LHCN-M2 (cell line): ENCODE measurements at regions not wholly inside any gene's neighbourhood (a gene's known extent, or its start where the extent isn't known, plus 50 kb on each side); places are given as distances from the start of the nearest gene placed in this dataset.
A peak's percentile ranks its signal among the peaks of the same experiment; 100 is the strongest.
"Not testable (repeated sequence)": the region's sequence is repeated elsewhere in the genome, so short reads cannot be mapped to it uniquely, and the experiment has no call there.

Experiments
- DNase-seq: peaks from one replicate; pipeline ENCODE4 v3.0.0-alpha.2; 2012; ENCODE audit warnings: low read depth

GRCh38 chr20:54324041-54324440, 116.2 kb downstream of the PFDN4 start:
- no peak for DNase-seq

- DNase-seq: no peak
Observed at GRCh38 chr20:54324652-54325285, 116.9 kb downstream of the PFDN4 start.

- DNase-seq: no peak
Observed at GRCh38 chr20:54335299-54335698, 127.4 kb downstream of the PFDN4 start.

- no peak for DNase-seq
Observed at GRCh38 chr20:54337144-54337543, 129.3 kb downstream of the PFDN4 start.

- DNase-seq: no peak
Observed at GRCh38 chr20:54339093-54339492, 131.2 kb downstream of the PFDN4 start.

- no peak for DNase-seq
Observed at GRCh38 chr20:54340206-54340605, 132.3 kb downstream of the PFDN4 start.

GRCh38 chr20:54340667-54341081, 132.8 kb downstream of the PFDN4 start:
- DNase-seq: peak; percentile 59

GRCh38 chr20:54342258-54342920, 133.0 kb upstream of the DOK5 start:
- DNase-seq: no peak

GRCh38 chr20:54343099-54343498, 132.3 kb upstream of the DOK5 start:
- DNase-seq: no peak

- DNase-seq: no peak
Observed at GRCh38 chr20:54343634-54344033, 131.8 kb upstream of the DOK5 start.

- no peak for DNase-seq
Observed at GRCh38 chr20:54344832-54345231, 130.6 kb upstream of the DOK5 start.

- DNase-seq: peak; percentile 83
Observed at GRCh38 chr20:54345301-54345724, 130.1 kb upstream of the DOK5 start.

- no peak for DNase-seq
Observed at GRCh38 chr20:54345821-54346220, 129.6 kb upstream of the DOK5 start.

- peak; percentile 1 for DNase-seq
Observed at GRCh38 chr20:54346276-54346675, 129.1 kb upstream of the DOK5 start.

GRCh38 chr20:54347166-54347833, 128.1 kb upstream of the DOK5 start:
- no peak for DNase-seq

- DNase-seq: peak; percentile 10
Observed at GRCh38 chr20:54350415-54350814, 125.0 kb upstream of the DOK5 start.

- DNase-seq: no peak
Observed at GRCh38 chr20:54351371-54352136, 123.8 kb upstream of the DOK5 start.

- DNase-seq: not testable (repeated sequence)
Observed at GRCh38 chr20:54352541-54352940, 122.9 kb upstream of the DOK5 start.

GRCh38 chr20:54353292-54353691, 122.1 kb upstream of the DOK5 start:
- no peak for DNase-seq

- peak; percentile 47 for DNase-seq
Observed at GRCh38 chr20:54355631-54356280, 119.6 kb upstream of the DOK5 start.

GRCh38 chr20:54356801-54357200, 118.6 kb upstream of the DOK5 start:
- DNase-seq: no peak

GRCh38 chr20:54361475-54361874, 113.9 kb upstream of the DOK5 start:
- no peak for DNase-seq
